Activated CD8-positive, alpha-beta T cell treated with anti-CD3 and anti-CD28 coated beads, Interleukin-2, amount 10 ng/mL, durations not matched to agents 7 days and 5 days (primary cell): ENCODE measurements at regions not wholly inside any gene's neighbourhood (a gene's known extent, or its start where the extent isn't known, plus 50 kb on each side); places are given as distances from the start of the nearest gene placed in this dataset.
"Not testable (repeated sequence)": the region's sequence is repeated elsewhere in the genome, so short reads cannot be mapped to it uniquely, and the experiment has no call there.

Experiments
- ATAC-seq: fragments of 150-1000 bp; cut with Tn5 transposase; one replicate; pipeline ENCODE4 v1.10.0; 2021; ENCODE audit warnings: moderate library complexity
- CTCF ChIA-PET: fragments of 350-600 bp; sonication (Branson Sonifier 250); formaldehyde crosslinking; loops from one replicate; lab custom pipeline; 2021; ENCODE audit warnings: antibody characterized with exemption; lab: Charles Lee
- POLR2A ChIA-PET: fragments of 350-600 bp; sonication (Branson Sonifier 250); formaldehyde crosslinking; loops from one replicate; lab custom pipeline; 2021; ENCODE audit warnings: antibody characterized with exemption; lab: Charles Lee
- DNase-seq: peaks from one replicate; pipeline ENCODE4 v3.0.0-alpha.2; 2020
- H3K27ac Mint-ChIP-seq: one replicate; pipeline ENCODE4 v1.8.0; 2021; ENCODE audit warnings: mild to moderate bottlenecking, mixed read lengths
- H3K27me3 Mint-ChIP-seq: one replicate; pipeline ENCODE4 v1.8.0; 2021; ENCODE audit warnings: low read depth, mixed read lengths
- H3K36me3 Mint-ChIP-seq: one replicate; pipeline ENCODE4 v1.8.0; 2021; ENCODE audit warnings: low read depth, mixed read lengths
- H3K4me1 Mint-ChIP-seq: one replicate; pipeline ENCODE4 v1.8.0; 2021; ENCODE audit warnings: low read depth, mixed read lengths
- H3K4me3 Mint-ChIP-seq: one replicate; pipeline ENCODE4 v1.8.0; 2021; ENCODE audit warnings: mild to moderate bottlenecking, mixed read lengths
- H3K9me3 Mint-ChIP-seq: one replicate; pipeline ENCODE4 v1.8.0; 2022; ENCODE audit warnings: mixed read lengths; ENCODE audit not compliant: insufficient read depth

GRCh38 chr10:90218846-90219245, 517.5 kb downstream of the KIF20B start:
- no peak for ATAC-seq
- Mint-ChIP-seq H3K9me3 (no peaks in the 10 kb centered on the region), H3K4me3 (no peak overlapping the region), H3K36me3 (no peaks in the 10 kb centered on the region), H3K27me3 (no peaks in the 10 kb centered on the region), H3K4me1 (no peaks in the 10 kb centered on the region), H3K27ac (no peak overlapping the region)
- POLR2A ChIA-PET, result no interaction called here
- DNase-seq, result no peak
- CTCF ChIA-PET, result no interaction called here

GRCh38 chr10:90222372-90222771, 521.0 kb downstream of the KIF20B start:
- CTCF ChIA-PET, result no interaction called here
- H3K9me3 Mint-ChIP-seq, result peaks cover 4% of the 10 kb centered on the region
- H3K4me3 Mint-ChIP-seq, result no peak overlapping the region
- POLR2A ChIA-PET, result no interaction called here
- no peak for DNase-seq
- no peak for ATAC-seq
- peaks cover 4% of the 10 kb centered on the region for H3K4me1 Mint-ChIP-seq
- no peak overlapping the region for H3K27ac Mint-ChIP-seq
- H3K36me3 Mint-ChIP-seq, result no peaks in the 10 kb centered on the region
- H3K27me3 Mint-ChIP-seq, result no peaks in the 10 kb centered on the region

DNA sequence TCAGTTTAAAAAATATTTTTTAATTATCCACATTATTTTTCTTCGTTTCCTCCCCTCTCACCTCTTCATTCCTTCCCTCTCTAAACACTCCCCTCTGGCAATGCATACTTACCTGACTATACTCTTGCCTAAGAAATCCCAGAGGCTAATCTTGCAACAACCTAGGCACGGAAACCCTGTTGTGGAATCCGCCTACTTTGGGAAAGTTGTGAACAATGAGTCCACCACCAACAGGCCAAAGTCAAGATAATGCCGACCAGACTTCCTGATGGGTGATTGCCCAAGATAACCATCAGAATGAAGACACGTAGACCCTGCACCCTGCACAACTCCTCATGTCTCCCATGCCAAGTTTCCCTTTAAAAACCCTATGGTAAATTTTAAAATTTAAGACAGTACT, 521.5 kb downstream of the KIF20B start:
- H3K9me3 Mint-ChIP-seq, result peaks cover 4% of the 10 kb centered on the region
- H3K27ac Mint-ChIP-seq, result no peak overlapping the region
- H3K36me3 Mint-ChIP-seq, result no peaks in the 10 kb centered on the region
- ATAC-seq, result no peak
- no peak for DNase-seq
- H3K4me1 Mint-ChIP-seq, result peaks cover 4% of the 10 kb centered on the region
- no peaks in the 10 kb centered on the region for H3K27me3 Mint-ChIP-seq
- ChIA-PET CTCF (no interaction called here), POLR2A (no interaction called here)
- no peak overlapping the region for H3K4me3 Mint-ChIP-seq

DNA sequence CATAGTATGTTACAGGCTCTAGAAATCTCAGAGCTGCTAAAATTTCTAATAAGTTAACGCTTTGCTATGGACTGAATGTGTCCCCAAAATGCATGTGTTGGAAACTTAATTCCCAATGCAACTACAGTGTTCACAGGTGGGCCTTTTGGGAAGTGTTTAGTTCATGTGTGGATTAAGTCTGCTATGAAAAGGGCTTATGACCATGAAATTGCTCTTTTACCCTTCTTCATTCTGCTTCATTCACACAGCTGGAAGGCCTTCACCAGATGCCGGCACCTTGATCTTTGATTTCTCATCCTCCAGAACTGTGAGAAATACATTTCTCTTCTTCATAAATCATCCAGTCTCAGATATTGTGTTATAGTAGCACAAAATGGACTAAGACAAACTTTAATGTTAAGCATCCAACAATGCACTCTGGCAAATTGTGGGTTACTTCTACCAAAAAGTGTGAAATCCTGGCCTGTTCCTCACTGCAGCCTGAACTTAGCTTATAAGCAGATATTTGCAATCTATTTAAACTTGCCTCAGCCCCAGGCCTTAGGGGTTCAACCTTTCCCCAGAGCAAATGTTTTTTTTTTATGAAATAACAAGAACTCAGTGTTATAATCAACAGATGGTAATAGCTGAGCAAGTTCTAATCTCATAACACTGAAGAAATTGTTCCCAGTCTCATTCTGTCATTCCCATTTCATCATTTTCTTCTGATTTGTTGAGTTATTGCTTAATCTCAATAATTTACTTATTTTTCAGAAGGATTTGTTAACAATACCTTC, 523.6 kb downstream of the KIF20B start:
- ChIA-PET CTCF (no interaction called here), POLR2A (no interaction called here)
- Mint-ChIP-seq H3K9me3 (peaks cover 4% of the 10 kb centered on the region), H3K27ac (no peak overlapping the region), H3K4me1 (peaks cover 4% of the 10 kb centered on the region), H3K36me3 (no peaks in the 10 kb centered on the region), H3K4me3 (no peak overlapping the region), H3K27me3 (no peaks in the 10 kb centered on the region)
- DNase-seq (no peak), ATAC-seq (no peak)

DNA sequence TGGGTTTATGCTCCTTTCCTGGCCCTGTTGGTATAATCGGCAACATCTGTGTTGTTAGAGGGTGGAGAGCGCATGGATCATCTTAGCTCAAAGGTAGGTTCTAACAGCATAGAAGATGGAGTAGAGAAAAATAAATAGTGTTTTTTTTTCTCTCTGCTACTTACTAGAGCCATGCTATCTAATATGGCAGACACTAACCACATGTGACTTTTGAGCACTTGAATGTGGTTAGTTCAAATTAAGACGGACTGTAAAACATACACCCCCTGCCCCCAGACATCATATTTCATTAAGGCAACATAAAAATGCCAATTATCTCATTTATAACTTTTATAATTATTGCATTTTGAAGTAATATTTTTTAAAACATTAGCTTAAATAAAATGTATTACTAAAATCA, 525.1 kb downstream of the KIF20B start:
- POLR2A ChIA-PET, result no interaction called here
- Mint-ChIP-seq H3K4me1 (peaks cover 4% of the 10 kb centered on the region), H3K4me3 (no peak overlapping the region), H3K27ac (no peak overlapping the region), H3K27me3 (no peaks in the 10 kb centered on the region), H3K36me3 (no peaks in the 10 kb centered on the region), H3K9me3 (peaks cover 10% of the 10 kb centered on the region)
- CTCF ChIA-PET, result no interaction called here
- ATAC-seq (no peak), DNase-seq (no peak)

DNA sequence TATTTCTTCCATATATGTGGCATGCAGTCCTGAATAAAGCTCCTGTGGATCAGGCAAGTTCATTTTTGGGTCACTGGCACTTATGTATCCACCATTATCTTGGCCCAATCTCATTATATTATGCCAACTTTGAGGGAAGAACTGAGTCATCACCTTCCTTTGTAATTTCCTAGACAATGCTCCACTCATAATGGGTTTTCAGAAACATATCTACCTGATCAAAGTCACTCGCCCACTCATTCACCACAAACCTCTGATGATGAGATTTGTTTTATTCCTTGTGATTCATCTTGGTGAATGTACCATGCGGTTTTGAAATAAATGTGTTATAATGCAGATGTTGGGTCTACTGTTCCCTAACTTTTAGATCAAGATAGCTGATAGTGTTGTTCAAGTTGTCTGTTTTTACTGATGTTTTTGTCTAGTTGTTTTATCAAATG, 525.8 kb downstream of the KIF20B start:
- no peak for ATAC-seq
- Mint-ChIP-seq H3K27ac (no peak overlapping the region), H3K4me3 (no peak overlapping the region), H3K36me3 (no peaks in the 10 kb centered on the region), H3K4me1 (peaks cover 4% of the 10 kb centered on the region), H3K27me3 (no peaks in the 10 kb centered on the region), H3K9me3 (peaks cover 10% of the 10 kb centered on the region)
- ChIA-PET CTCF (no interaction called here), POLR2A (no interaction called here)
- DNase-seq, result no peak

DNA sequence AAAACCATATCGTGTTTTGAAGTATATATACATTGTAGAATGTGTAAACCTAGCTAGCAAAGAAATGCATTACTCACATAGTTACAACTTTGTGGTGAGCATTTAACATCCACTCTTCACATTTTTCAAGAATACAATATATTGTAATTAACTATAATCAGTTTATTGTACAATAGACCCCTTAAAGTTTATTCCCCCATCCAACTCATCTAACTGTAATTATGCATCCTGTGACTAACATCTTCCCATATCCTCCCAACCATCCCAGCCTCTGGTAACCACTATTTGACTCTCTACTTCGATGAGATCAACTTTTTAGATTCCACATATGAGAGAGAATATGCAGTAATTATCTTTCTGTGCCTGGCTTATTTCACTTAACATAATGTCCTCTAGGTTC, 526.4 kb downstream of the KIF20B start:
- H3K36me3 Mint-ChIP-seq, result no peaks in the 10 kb centered on the region

GRCh38 chr10:90229486-90229885, 528.1 kb downstream of the KIF20B start:
- peaks cover 6% of the 10 kb centered on the region for H3K9me3 Mint-ChIP-seq
- no peaks in the 10 kb centered on the region for H3K27me3 Mint-ChIP-seq
- ChIA-PET POLR2A (no interaction called here), CTCF (no interaction called here)
- H3K36me3 Mint-ChIP-seq, result no peaks in the 10 kb centered on the region
- ATAC-seq, result no peak
- H3K27ac Mint-ChIP-seq, result no peak overlapping the region
- DNase-seq, result no peak
- H3K4me3 Mint-ChIP-seq, result no peak overlapping the region
- peaks cover 4% of the 10 kb centered on the region for H3K4me1 Mint-ChIP-seq

More for the DNA sequence above, 526.4 kb downstream of the KIF20B start:
- H3K4me1 Mint-ChIP-seq, result peaks cover 4% of the 10 kb centered on the region
- H3K27ac Mint-ChIP-seq, result no peak overlapping the region
- ChIA-PET CTCF (no interaction called here), POLR2A (no interaction called here)
- H3K4me3 Mint-ChIP-seq, result no peak overlapping the region
- peaks cover 10% of the 10 kb centered on the region for H3K9me3 Mint-ChIP-seq
- no peak for ATAC-seq
- DNase-seq, result no peak
- no peaks in the 10 kb centered on the region for H3K27me3 Mint-ChIP-seq

DNA sequence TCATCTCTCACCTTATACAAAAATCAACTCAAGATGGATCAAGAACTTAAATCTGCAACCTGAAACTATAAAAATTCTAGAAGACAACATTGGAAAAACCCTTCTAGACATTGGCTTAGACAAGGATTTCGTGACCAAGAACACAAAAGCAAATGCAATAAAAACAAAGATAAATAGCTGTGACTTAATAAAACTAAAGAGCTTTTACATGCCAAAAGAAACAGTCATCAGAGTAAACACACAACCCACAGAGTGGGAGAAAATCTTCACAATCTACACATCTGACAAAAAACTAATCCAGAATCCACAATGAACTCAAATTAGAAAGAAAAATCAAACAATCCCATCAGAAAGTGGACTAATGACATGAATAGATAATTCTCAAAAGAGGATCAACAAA, 532.4 kb downstream of the KIF20B start:
- H3K9me3 Mint-ChIP-seq, CTCF ChIA-PET, H3K4me3 Mint-ChIP-seq, ATAC-seq, DNase-seq, POLR2A ChIA-PET, H3K27ac Mint-ChIP-seq, H3K4me1 Mint-ChIP-seq, H3K36me3 Mint-ChIP-seq, H3K27me3 Mint-ChIP-seq: not testable (repeated sequence)

DNA sequence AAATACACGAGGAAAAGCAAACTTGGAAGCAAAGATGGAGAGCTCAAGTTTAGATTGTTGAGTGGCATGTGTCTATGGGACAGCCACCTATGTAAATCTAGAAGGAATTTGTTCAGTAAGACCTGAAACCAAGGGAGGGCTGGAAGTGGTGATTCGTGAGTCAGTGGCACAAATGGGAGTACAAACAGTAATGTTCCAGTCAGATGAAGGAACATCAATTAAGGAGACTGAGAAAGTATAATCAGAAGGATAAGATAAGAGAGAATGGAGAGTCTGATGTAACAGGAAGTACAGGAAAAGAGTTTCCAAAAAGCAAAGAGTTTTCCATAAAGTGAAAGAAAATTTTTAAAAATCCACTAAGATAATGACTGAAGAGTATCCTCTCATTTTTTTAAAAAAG, 544.2 kb downstream of the KIF20B start:
- ChIA-PET CTCF (no interaction called here), POLR2A (no interaction called here)
- no peak overlapping the region for H3K27ac Mint-ChIP-seq
- H3K36me3 Mint-ChIP-seq, result no peaks in the 10 kb centered on the region
- no peaks in the 10 kb centered on the region for H3K27me3 Mint-ChIP-seq
- no peaks in the 10 kb centered on the region for H3K9me3 Mint-ChIP-seq
- no peaks in the 10 kb centered on the region for H3K4me1 Mint-ChIP-seq
- ATAC-seq (no peak), DNase-seq (no peak)
- H3K4me3 Mint-ChIP-seq, result no peak overlapping the region

GRCh38 chr10:90250784-90251183, 549.4 kb downstream of the KIF20B start:
- H3K9me3 Mint-ChIP-seq, DNase-seq, POLR2A ChIA-PET, H3K4me1 Mint-ChIP-seq, H3K27ac Mint-ChIP-seq, H3K36me3 Mint-ChIP-seq, CTCF ChIA-PET, H3K4me3 Mint-ChIP-seq, ATAC-seq, H3K27me3 Mint-ChIP-seq: not testable (repeated sequence)

GRCh38 chr10:90269699-90270098, 568.3 kb downstream of the KIF20B start:
- ATAC-seq (no peak), DNase-seq (no peak)
- H3K27me3 Mint-ChIP-seq, result no peaks in the 10 kb centered on the region
- ChIA-PET POLR2A (no interaction called here), CTCF (no interaction called here)
- no peak overlapping the region for H3K27ac Mint-ChIP-seq
- no peaks in the 10 kb centered on the region for H3K4me1 Mint-ChIP-seq
- H3K9me3 Mint-ChIP-seq, result no peaks in the 10 kb centered on the region
- H3K36me3 Mint-ChIP-seq, result no peaks in the 10 kb centered on the region
- H3K4me3 Mint-ChIP-seq, result no peak overlapping the region
